H1 (cell line): ENCODE measurements at regions not wholly inside any gene's neighbourhood (a gene's known extent, or its start where the extent isn't known, plus 50 kb on each side); places are given as distances from the start of the nearest gene placed in this dataset.

ENCODE experiments used
- CTCF ChIA-PET: fragments of 300-600 bp; sonication (Branson Sonifier 250); formaldehyde crosslinking; loops from one replicate; lab custom pipeline; 2021; ENCODE audit not compliant: partially characterized antibody; lab: Charles Lee
- POLR2A ChIA-PET: fragments of 300-600 bp; sonication (Branson Sonifier 250); formaldehyde crosslinking; loops from one replicate; lab custom pipeline; 2021; ENCODE audit warnings: inconsistent platforms; ENCODE audit not compliant: partially characterized antibody; lab: Charles Lee
- DNase-seq, 2 experiments: peaks; one replicate each; pipeline versions ENCODE4 v3.0.0 to v3.0.0-alpha.2; 2010 to 2022; ENCODE audit warnings: low spot score in 2 of 2, low read depth in 1 of 2, mixed read lengths in 1 of 2
- FAIRE-seq: peaks from 2 replicates; lab custom pipeline; 2011; peaks lifted over from hg19 to GRCh38; lab: Jason Lieb, UNC
- H2AFZ ChIP-seq: 2 replicates; pipeline ENCODE4 v1.8.1; 2012; ENCODE audit warnings: low read length, inconsistent platforms
- H2AK5ac ChIP-seq: 2 replicates; pipeline ENCODE4 v1.6.1; 2013; ENCODE audit warnings: low read depth, low read length
- H2BK120ac ChIP-seq: replicated peaks from 2 replicates; pipeline ENCODE3; 2013; ENCODE audit warnings: low read depth, low read length, inconsistent platforms
- H2BK12ac ChIP-seq: 2 replicates; pipeline ENCODE4 v1.6.1; 2013; ENCODE audit warnings: low read depth, low read length
- H2BK15ac ChIP-seq: 2 replicates; pipeline ENCODE4 v1.6.1; 2013; ENCODE audit warnings: low read length
- H2BK20ac ChIP-seq: 2 replicates; pipeline ENCODE4 v1.6.1; 2013; ENCODE audit warnings: low read length
- H2BK5ac ChIP-seq: 2 replicates; pipeline ENCODE4 v1.6.1; 2013; ENCODE audit warnings: low read depth, low read length
- H3K14ac ChIP-seq: 2 replicates; pipeline ENCODE4 v1.6.1; 2013; ENCODE audit warnings: inconsistent platforms; ENCODE audit not compliant: insufficient read length
- H3K18ac ChIP-seq: 2 replicates; pipeline ENCODE4 v1.6.1; 2013; ENCODE audit warnings: low read length; ENCODE audit errors: extremely low read depth
- H3K23ac ChIP-seq: 2 replicates; pipeline ENCODE4 v1.6.1; 2013; ENCODE audit warnings: inconsistent platforms; ENCODE audit not compliant: insufficient read length
- H3K23me2 ChIP-seq: 2 replicates; pipeline ENCODE4 v1.6.1; 2013; ENCODE audit warnings: low read depth, low read length
- H3K27ac ChIP-seq: 2 replicates; pipeline ENCODE4 v1.6.1; 2011; ENCODE audit warnings: low read depth, low read length, inconsistent platforms
- H3K27me3 ChIP-seq, 4 experiments: replicated peaks in 1 of 4; 1 replicate in 1 of 4; 2 replicates in 3 of 4; pipeline versions ENCODE4 v1.6.1 to v1.8.1; 2011 to 2013; ENCODE audit warnings: low read length in 3 of 4, mild to moderate bottlenecking in 3 of 4, inconsistent platforms in 2 of 4, mixed read lengths in 2 of 4, moderate library complexity in 1 of 4; ENCODE audit not compliant: control insufficient read depth in 3 of 4, insufficient read depth in 3 of 4; ENCODE audit errors: extremely low read depth in 1 of 4
- H3K36me3 ChIP-seq, 4 experiments: 2 replicates each; pipeline versions ENCODE4 v1.6.1 to v1.8.1; 2011 to 2013; ENCODE audit warnings: mild to moderate bottlenecking in 4 of 4, low read length in 3 of 4, moderate library complexity in 2 of 4, control low read depth in 1 of 4, inconsistent platforms in 1 of 4; ENCODE audit not compliant: insufficient read depth in 4 of 4, control insufficient read depth in 2 of 4
- H3K4ac ChIP-seq: replicated peaks from 2 replicates; pipeline ENCODE3; 2013; ENCODE audit warnings: low read length, low read depth, mixed read lengths, inconsistent platforms; ENCODE audit not compliant: insufficient read length
- H3K4me1 ChIP-seq, 4 experiments: replicated peaks in 1 of 4; 1 replicate in 1 of 4; 2 replicates in 3 of 4; pipeline versions ENCODE4 v1.6.1 to v1.8.1; 2011 to 2013; ENCODE audit warnings: low read length in 3 of 4, inconsistent platforms in 2 of 4, mixed read lengths in 1 of 4; ENCODE audit not compliant: insufficient read depth in 4 of 4, control insufficient read depth in 3 of 4
- H3K4me2 ChIP-seq, 2 experiments: 2 replicates each; pipeline versions ENCODE4 v1.6.1 to v1.8.1; 2011 to 2013; ENCODE audit warnings: low read depth in 2 of 2, low read length in 2 of 2, control low read depth in 1 of 2, inconsistent platforms in 1 of 2, mild to moderate bottlenecking in 1 of 2; ENCODE audit not compliant: insufficient read depth in 1 of 2
- H3K4me3 ChIP-seq, 4 experiments: fragments of 200-600, 300-600 bp in 1 of 4; sonication (generic), shearing (Covaris generic), sonication (Bioruptor Twin) in 1 of 4; 2 replicates each; pipeline versions ENCODE4 v1.5.1 to v1.8.1; 2011 to 2016; ENCODE audit warnings: low read length in 4 of 4, low read depth in 3 of 4, control low read depth in 2 of 4, inconsistent platforms in 2 of 4, mild to moderate bottlenecking in 2 of 4, mixed read lengths in 1 of 4, moderate library complexity in 1 of 4; ENCODE audit not compliant: insufficient read depth in 2 of 4; ENCODE audit errors: extremely low read depth in 1 of 4
- H3K56ac ChIP-seq: replicated peaks from 2 replicates; pipeline ENCODE3; 2013; ENCODE audit warnings: low read depth, mild to moderate bottlenecking, mixed read lengths, low read length, inconsistent platforms; ENCODE audit not compliant: insufficient read length
- H3K79me1 ChIP-seq: 2 replicates; pipeline ENCODE4 v1.6.1; 2013; ENCODE audit warnings: low read depth, low read length, control low read depth
- H3K79me2 ChIP-seq, 2 experiments: 2 replicates each; pipeline versions ENCODE4 v1.6.1 to v1.8.1; 2012 to 2013; ENCODE audit warnings: low read length in 2 of 2, mild to moderate bottlenecking in 2 of 2, inconsistent platforms in 1 of 2; ENCODE audit not compliant: insufficient read depth in 2 of 2, control insufficient read depth in 1 of 2
- H3K9ac ChIP-seq, 4 experiments: replicated peaks in 1 of 4; 1 replicate in 1 of 4; 2 replicates in 3 of 4; pipeline versions ENCODE4 v1.6.1 to v1.8.1; 2011 to 2013; ENCODE audit warnings: low read depth in 3 of 4, low read length in 3 of 4, control low read depth in 2 of 4, mild to moderate bottlenecking in 2 of 4, moderate library complexity in 2 of 4, inconsistent platforms in 1 of 4; ENCODE audit errors: extremely low read depth in 1 of 4
- H3K9me3 ChIP-seq, 2 experiments: 2 replicates each; pipeline versions ENCODE4 v1.6.1 to v1.8.1; 2012 to 2013; ENCODE audit warnings: mild to moderate bottlenecking in 2 of 2, moderate library complexity in 2 of 2, control low read depth in 1 of 2, inconsistent platforms in 1 of 2, low read depth in 1 of 2, low read length in 1 of 2, mixed read lengths in 1 of 2; ENCODE audit not compliant: insufficient read depth in 2 of 2
- H4K20me1 ChIP-seq, 2 experiments: replicated peaks in 1 of 2; 2 replicates each; pipeline versions ENCODE3 to v1.8.1; 2011 to 2013; ENCODE audit warnings: inconsistent platforms in 2 of 2, low read length in 2 of 2, mild to moderate bottlenecking in 1 of 2; ENCODE audit not compliant: insufficient read depth in 2 of 2, control insufficient read depth in 1 of 2
- H4K5ac ChIP-seq: 2 replicates; pipeline ENCODE4 v1.6.1; 2013; ENCODE audit warnings: low read length, low read depth, mixed read lengths, inconsistent platforms; ENCODE audit not compliant: insufficient read length
- H4K8ac ChIP-seq: 2 replicates; pipeline ENCODE4 v1.8.0; 2013; ENCODE audit warnings: mild to moderate bottlenecking, moderate library complexity, low read length, inconsistent platforms; ENCODE audit not compliant: insufficient read depth; ENCODE audit errors: extremely low read depth
- H4K91ac ChIP-seq: replicated peaks from 2 replicates; pipeline ENCODE3; 2013; ENCODE audit warnings: low read length, mixed read lengths, inconsistent platforms; ENCODE audit not compliant: insufficient read length
- BACH1 ChIP-seq: IDR thresholded peaks from 2 replicates; pipeline ENCODE4 v1.6.1; 2012; ENCODE audit warnings: low read length, improper control_type of control experiment
- HDAC6 ChIP-seq: IDR thresholded peaks from one replicate; pipeline ENCODE4 v1.7.1; 2012; ENCODE audit warnings: low read depth, mild to moderate bottlenecking, inconsistent platforms, low read length, moderate library complexity
- MAFK ChIP-seq: IDR thresholded peaks from 2 replicates; pipeline ENCODE4 v1.6.1; 2012; ENCODE audit warnings: low read depth, mild to moderate bottlenecking, improper control_type of control experiment, low read length
- WGBS, 2 experiments: shearing (Covaris generic) in 1 of 2; methylation state at CpG; one replicate each; pipeline versions ENCODE4 v1.1.6 to v1.1.7; 2013 to 2015; ENCODE audit warnings: low lambda C conversion rate in 2 of 2, mixed read lengths in 2 of 2, inconsistent platforms in 1 of 2, low coverage in 1 of 2, missing lambda C conversion rate in 1 of 2; ENCODE audit not compliant: insufficient replicate concordance in 2 of 2, insufficient coverage in 1 of 2, insufficient read length in 1 of 2; ENCODE audit errors: extremely low coverage in 1 of 2, missing lambda C conversion rate in 1 of 2; 5-methylcytosine and 5-hydroxymethylcytosine counted together

DNA sequence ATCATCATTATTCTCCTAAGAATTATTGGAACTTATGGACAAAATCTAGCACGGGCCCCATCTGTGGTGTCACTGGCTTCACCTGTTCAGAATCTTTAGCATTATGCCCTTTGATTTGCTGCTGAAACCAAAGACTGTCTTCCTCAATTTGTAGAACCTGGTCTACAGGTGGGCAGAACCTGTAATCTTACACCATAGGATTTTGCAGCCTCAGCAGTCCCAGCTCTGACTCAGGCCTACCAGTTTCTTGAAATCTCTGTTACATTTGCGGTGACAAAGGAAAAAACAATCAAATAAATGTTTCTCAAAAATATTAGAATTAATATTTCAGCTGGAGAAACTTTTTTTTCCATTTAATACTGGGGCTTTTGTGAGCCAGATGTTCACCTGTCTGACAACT is 86.1 kb downstream of the EPDR1 start:
- Histone ChIP-seq H3K4me1 (no peaks in the 10 kb centered on the region), H3K79me2 (no peaks in the 10 kb centered on the region), H3K27ac (no peak overlapping the region), H3K23me2 (no peaks in the 10 kb centered on the region), H4K20me1 (no peaks in the 10 kb centered on the region), H2AK5ac (no peak overlapping the region), H2BK15ac (no peak overlapping the region), H2BK120ac (no peak overlapping the region), H4K8ac (no peak overlapping the region), H3K18ac (no peak overlapping the region), H3K23ac (no peak overlapping the region), H2BK12ac (no peak overlapping the region), H3K56ac (no peak overlapping the region), H3K9me3 (peaks cover 5 to 7% of the 10 kb centered on the region in 2 experiments; a peak in 3 of 4 replicates), H3K4me2 (no peak overlapping the region), H3K9ac (no peak overlapping the region), H2AFZ (peak overlapping the region; percentile 74; the same call in 1 of the 2 replicates), H2BK20ac (no peak overlapping the region), H3K4me3 (no peak overlapping the region), H3K4ac (no peak overlapping the region), H3K27me3 (no peaks in the 10 kb centered on the region), H4K5ac (no peak overlapping the region), H3K79me1 (no peaks in the 10 kb centered on the region), H2BK5ac (no peak overlapping the region), H3K14ac (no peak overlapping the region), H4K91ac (no peak overlapping the region), H3K36me3 (no peaks in the 10 kb centered on the region)
- WGBS, 2 experiments = 66% methylated on average over 2 of the region's 2 CpGs; no CpG with 5 or more reads in 1 of the 2 experiments
- FAIRE-seq = no peak
- CTCF ChIA-PET = interaction anchor here (0.6 to 1.7 kb wide), 2 partner anchors 87 to 96 kb away, joined by 3 to 6 read pairs; no protein-coding TSS in a partner anchor
- POLR2A ChIA-PET = no interaction called here
- TF ChIP-seq BACH1 (peak; percentile 46; the same call in 1 of the 2 replicates), HDAC6 (no peak), MAFK (peak; percentile 87)
- no peak for DNase-seq
